Glutamatergic neuron (in vitro differentiated cells): ENCODE measurements at regions not wholly inside any gene's neighbourhood (a gene's known extent, or its start where the extent isn't known, plus 50 kb on each side); places are given as distances from the start of the nearest gene placed in this dataset.
"Not testable (repeated sequence)": the region's sequence is repeated elsewhere in the genome, so short reads cannot be mapped to it uniquely, and the experiment has no call there.

Source experiments
- DNase-seq: peaks from one replicate; pipeline ENCODE4 v3.0.0; 2022
- H3K27ac Mint-ChIP-seq: one replicate; pipeline ENCODE4 v1.8.0; 2020; ENCODE audit warnings: mild to moderate bottlenecking, mixed read lengths, inconsistent platforms; ENCODE audit not compliant: unreplicated experiment
- H3K27me3 Mint-ChIP-seq: one replicate; pipeline ENCODE4 v1.8.0; 2020; ENCODE audit warnings: mild to moderate bottlenecking, moderate library complexity, mixed read lengths, inconsistent platforms; ENCODE audit not compliant: unreplicated experiment
- H3K36me3 Mint-ChIP-seq: one replicate; pipeline ENCODE4 v1.8.0; 2020; ENCODE audit warnings: mild to moderate bottlenecking, mixed read lengths, inconsistent platforms; ENCODE audit not compliant: unreplicated experiment
- H3K4me1 Mint-ChIP-seq: one replicate; pipeline ENCODE4 v1.8.0; 2020; ENCODE audit warnings: mild to moderate bottlenecking, low read depth, mixed read lengths, inconsistent platforms; ENCODE audit not compliant: unreplicated experiment
- H3K4me3 Mint-ChIP-seq: one replicate; pipeline ENCODE4 v1.8.0; 2020; ENCODE audit warnings: mild to moderate bottlenecking, mixed read lengths, inconsistent platforms; ENCODE audit not compliant: unreplicated experiment
- H3K9me3 Mint-ChIP-seq: one replicate; pipeline ENCODE4 v1.8.0; 2020; ENCODE audit warnings: mild to moderate bottlenecking, moderate library complexity, mixed read lengths, inconsistent platforms; ENCODE audit not compliant: unreplicated experiment

- H3K9me3 Mint-ChIP-seq, H3K4me1 Mint-ChIP-seq, H3K36me3 Mint-ChIP-seq, H3K4me3 Mint-ChIP-seq, H3K27ac Mint-ChIP-seq, DNase-seq, H3K27me3 Mint-ChIP-seq: not testable (repeated sequence)
These were observed 339.2 kb downstream of the CACNA1B start for GRCh38 chr9:138216817-138217216.

GRCh38 chr9:138217284-138217850 lies 339.8 kb downstream of the CACNA1B start:
- H3K9me3 Mint-ChIP-seq, H3K4me3 Mint-ChIP-seq, DNase-seq, H3K27ac Mint-ChIP-seq, H3K27me3 Mint-ChIP-seq, H3K4me1 Mint-ChIP-seq, H3K36me3 Mint-ChIP-seq: not testable (repeated sequence)

GRCh38 chr9:138219249-138219648 lies 341.7 kb downstream of the CACNA1B start:
- H3K9me3 Mint-ChIP-seq, H3K27me3 Mint-ChIP-seq, H3K36me3 Mint-ChIP-seq, H3K27ac Mint-ChIP-seq, H3K4me1 Mint-ChIP-seq, H3K4me3 Mint-ChIP-seq, DNase-seq: not testable (repeated sequence)

GRCh38 chr9:138221446-138222054 lies 344.0 kb downstream of the CACNA1B start:
- H3K27me3 Mint-ChIP-seq, H3K27ac Mint-ChIP-seq, H3K4me1 Mint-ChIP-seq, H3K36me3 Mint-ChIP-seq, H3K9me3 Mint-ChIP-seq, DNase-seq: not testable (repeated sequence)
- H3K4me3 Mint-ChIP-seq: peak overlapping the region; percentile 57

- not testable (repeated sequence) for H3K36me3 Mint-ChIP-seq, H3K27me3 Mint-ChIP-seq, H3K27ac Mint-ChIP-seq, H3K9me3 Mint-ChIP-seq, DNase-seq, H3K4me3 Mint-ChIP-seq, H3K4me1 Mint-ChIP-seq
These were observed 359.5 kb downstream of the CACNA1B start for GRCh38 chr9:138237099-138237498.

GRCh38 chr9:138282903-138283302 lies 405.3 kb downstream of the CACNA1B start:
- not testable (repeated sequence) for H3K27me3 Mint-ChIP-seq, H3K9me3 Mint-ChIP-seq, H3K36me3 Mint-ChIP-seq, H3K4me1 Mint-ChIP-seq, H3K27ac Mint-ChIP-seq, H3K4me3 Mint-ChIP-seq, DNase-seq
